ENCODE measurements at regions not wholly inside any gene's neighbourhood (a gene's known extent, or its start where the extent isn't known, plus 50 kb on each side); places are given as distances from the start of the nearest gene placed in this dataset.

DNA sequence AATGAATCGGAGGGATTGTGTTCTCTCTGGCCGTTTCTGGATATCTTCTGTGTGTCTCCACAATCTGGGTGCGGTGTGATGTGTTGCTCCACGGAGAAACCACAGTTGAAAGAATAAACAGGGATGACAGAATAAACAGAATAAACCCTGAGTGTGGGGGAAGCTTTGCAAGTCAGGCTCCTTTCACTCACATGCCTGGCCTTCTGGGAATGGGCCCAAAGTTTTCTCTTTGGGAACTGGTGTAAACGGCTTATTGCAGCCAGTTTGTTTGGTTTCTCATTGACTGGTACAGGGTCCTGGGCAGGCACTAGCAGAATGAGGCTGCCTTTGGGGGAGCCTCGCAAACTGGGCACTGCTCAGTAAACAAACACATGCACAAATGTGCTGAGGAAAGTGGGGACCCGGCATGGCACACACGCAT, 324.7 kb downstream of the DLEU7 start:
- no peaks in the 10 kb centered on the region for H3K36me3 ChIP-seq (ENCODE audit: control insufficient read depth, insufficient read depth, low read length)
- no peak overlapping the region for H3K4me3 ChIP-seq (ENCODE audit: low read depth, low read length)
- H3K9ac ChIP-seq (ENCODE audit: low read depth, low read length): no peak overlapping the region
- H3K4me1 ChIP-seq (ENCODE audit: control insufficient read depth, insufficient read depth, low read length): no peaks in the 10 kb centered on the region
- no peaks in the 10 kb centered on the region for H3K27me3 ChIP-seq (ENCODE audit: control insufficient read depth, insufficient read depth, low read length)
- H3K9me3 ChIP-seq (ENCODE audit: control insufficient read depth, insufficient read depth, low read length): no peaks in the 10 kb centered on the region

DNA sequence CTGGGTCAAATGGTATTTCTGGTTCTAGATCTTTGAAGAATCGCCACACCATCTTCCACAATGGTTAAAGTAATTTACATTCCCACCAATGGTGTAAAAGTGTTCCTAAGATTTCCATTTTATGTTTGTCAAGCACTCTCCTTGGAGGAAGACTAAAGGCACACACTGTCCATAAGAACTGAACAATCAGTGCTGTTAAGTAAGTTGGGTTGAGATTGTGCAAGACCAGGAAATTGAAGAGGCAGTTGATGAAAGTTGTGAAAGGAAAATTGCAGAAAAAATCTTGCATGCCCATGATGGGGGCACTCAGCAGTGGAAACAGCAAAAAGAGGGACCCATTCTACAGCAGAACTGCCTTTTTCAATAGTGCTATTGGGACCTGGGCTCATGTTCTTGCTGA, 323.6 kb downstream of the DLEU7 start:
- Histone ChIP-seq H3K36me3 (ENCODE audit: control insufficient read depth, insufficient read depth, low read length) (no peaks in the 10 kb centered on the region), H3K9me3 (ENCODE audit: control insufficient read depth, insufficient read depth, low read length) (no peaks in the 10 kb centered on the region), H3K4me3 (ENCODE audit: low read depth, low read length) (no peak overlapping the region), H3K9ac (ENCODE audit: low read depth, low read length) (no peak overlapping the region), H3K27me3 (ENCODE audit: control insufficient read depth, insufficient read depth, low read length) (no peaks in the 10 kb centered on the region), H3K4me1 (ENCODE audit: control insufficient read depth, insufficient read depth, low read length) (no peaks in the 10 kb centered on the region)

DNA sequence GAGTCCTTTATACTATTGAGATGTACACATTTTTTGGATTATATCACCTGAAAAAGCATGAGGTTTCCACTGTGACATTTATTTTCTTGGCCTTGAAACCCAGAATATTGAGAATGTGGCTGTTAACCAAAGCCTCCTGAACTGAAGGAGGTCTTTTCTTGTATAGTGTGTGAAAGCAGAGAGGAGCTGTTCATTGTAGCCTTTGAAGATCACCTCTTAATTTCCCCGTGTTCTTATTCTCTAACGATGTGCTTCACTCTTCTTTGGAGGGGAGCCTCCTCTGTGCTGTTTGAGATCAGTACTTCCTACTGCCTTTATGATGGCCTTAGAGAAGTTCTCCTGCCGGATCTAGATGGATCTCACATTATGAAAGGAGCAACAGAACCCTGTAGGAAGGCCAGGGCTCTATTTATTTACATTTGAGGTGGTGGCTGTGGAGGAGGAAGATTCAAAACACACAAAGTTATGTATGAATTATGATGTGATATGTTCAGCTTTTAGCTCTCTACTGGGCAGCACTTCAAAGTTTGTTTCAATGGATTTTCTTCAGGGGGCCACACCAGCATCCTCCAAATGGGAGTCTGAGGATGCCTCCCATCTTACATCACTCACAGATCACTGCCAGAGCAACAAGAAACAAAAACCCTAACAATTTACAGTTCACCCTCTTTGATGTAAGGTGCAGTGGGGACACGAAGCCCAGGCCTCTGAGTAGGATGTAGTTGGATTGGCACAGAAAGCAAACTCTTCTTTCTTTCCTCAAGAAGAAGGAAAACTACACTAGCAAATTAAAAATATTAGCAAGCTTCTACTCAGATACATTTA, 322.3 kb downstream of the DLEU7 start:
- no peaks in the 10 kb centered on the region for H3K9me3 ChIP-seq (ENCODE audit: control insufficient read depth, insufficient read depth, low read length)
- H3K9ac ChIP-seq (ENCODE audit: low read depth, low read length): no peak overlapping the region
- no peaks in the 10 kb centered on the region for H3K27me3 ChIP-seq (ENCODE audit: control insufficient read depth, insufficient read depth, low read length)
- H3K4me3 ChIP-seq (ENCODE audit: low read depth, low read length): no peak overlapping the region
- no peaks in the 10 kb centered on the region for H3K4me1 ChIP-seq (ENCODE audit: control insufficient read depth, insufficient read depth, low read length)
- H3K36me3 ChIP-seq (ENCODE audit: control insufficient read depth, insufficient read depth, low read length): no peaks in the 10 kb centered on the region

DNA sequence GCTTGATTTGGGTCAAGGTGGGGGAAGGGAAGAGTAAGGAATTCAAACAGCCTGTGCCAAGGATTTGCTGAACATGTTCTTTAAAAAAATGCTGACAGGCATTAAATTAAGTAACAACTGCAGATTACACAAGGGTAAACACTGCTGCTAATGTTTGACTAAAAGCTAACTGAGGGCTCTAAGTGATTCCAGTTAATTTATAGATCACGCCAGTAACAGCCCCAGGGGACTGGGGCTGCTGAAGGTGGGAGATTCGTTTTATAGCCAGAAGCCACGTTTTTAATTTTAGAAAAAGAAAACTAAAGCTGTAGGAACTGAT, 321.7 kb downstream of the DLEU7 start:
- Histone ChIP-seq H3K36me3 (ENCODE audit: control insufficient read depth, insufficient read depth, low read length) (no peaks in the 10 kb centered on the region), H3K27me3 (ENCODE audit: control insufficient read depth, insufficient read depth, low read length) (no peaks in the 10 kb centered on the region), H3K4me1 (ENCODE audit: control insufficient read depth, insufficient read depth, low read length) (no peaks in the 10 kb centered on the region), H3K9ac (ENCODE audit: low read depth, low read length) (no peak overlapping the region), H3K9me3 (ENCODE audit: control insufficient read depth, insufficient read depth, low read length) (no peaks in the 10 kb centered on the region), H3K4me3 (ENCODE audit: low read depth, low read length) (no peak overlapping the region)

DNA sequence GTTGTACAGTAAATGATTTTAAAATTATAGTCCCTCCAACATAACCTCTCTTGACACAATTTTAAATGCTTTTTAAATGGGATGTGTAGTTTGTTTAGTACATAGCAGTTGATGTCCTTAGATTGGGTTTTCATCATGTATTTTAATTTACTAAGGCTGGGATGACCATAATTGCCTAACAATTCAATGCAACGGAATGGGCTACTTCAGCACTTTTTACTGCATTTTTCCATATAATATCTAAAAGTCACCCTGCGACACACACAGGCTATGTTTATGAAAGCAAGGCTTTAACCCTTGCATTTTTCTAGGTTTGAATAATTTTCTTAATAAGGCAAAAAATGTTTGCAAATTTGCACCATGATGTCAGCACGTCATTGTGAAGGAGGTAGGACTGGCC, 321.0 kb downstream of the DLEU7 start:
- Histone ChIP-seq H3K4me3 (ENCODE audit: low read depth, low read length) (no peak overlapping the region), H3K36me3 (ENCODE audit: control insufficient read depth, insufficient read depth, low read length) (no peaks in the 10 kb centered on the region), H3K4me1 (ENCODE audit: control insufficient read depth, insufficient read depth, low read length) (no peaks in the 10 kb centered on the region), H3K9ac (ENCODE audit: low read depth, low read length) (no peak overlapping the region), H3K27me3 (ENCODE audit: control insufficient read depth, insufficient read depth, low read length) (no peaks in the 10 kb centered on the region), H3K9me3 (ENCODE audit: control insufficient read depth, insufficient read depth, low read length) (no peaks in the 10 kb centered on the region)

DNA sequence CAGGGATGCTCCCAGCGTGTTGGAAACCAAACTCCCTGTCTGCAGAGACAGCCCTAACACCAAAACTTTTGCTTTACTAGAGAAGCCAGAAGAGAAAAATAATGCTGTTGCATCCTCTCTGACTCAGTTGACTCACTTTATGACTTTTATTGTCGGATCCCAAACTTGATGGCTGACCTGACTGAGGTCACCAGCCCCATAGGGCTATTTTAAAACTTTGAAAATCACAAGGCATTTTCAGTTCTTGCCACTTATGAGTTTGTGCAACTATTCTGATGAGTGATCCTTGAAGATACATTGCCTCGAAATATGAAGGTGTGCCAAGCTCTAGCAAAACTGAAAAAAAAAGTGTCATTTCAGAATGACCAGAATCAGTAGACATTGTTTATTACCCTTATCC, 320.2 kb downstream of the DLEU7 start:
- Histone ChIP-seq H3K9ac (ENCODE audit: low read depth, low read length) (no peak overlapping the region), H3K4me1 (ENCODE audit: control insufficient read depth, insufficient read depth, low read length) (no peaks in the 10 kb centered on the region), H3K4me3 (ENCODE audit: low read depth, low read length) (no peak overlapping the region), H3K36me3 (ENCODE audit: control insufficient read depth, insufficient read depth, low read length) (no peaks in the 10 kb centered on the region), H3K27me3 (ENCODE audit: control insufficient read depth, insufficient read depth, low read length) (no peaks in the 10 kb centered on the region), H3K9me3 (ENCODE audit: control insufficient read depth, insufficient read depth, low read length) (no peaks in the 10 kb centered on the region)

DNA sequence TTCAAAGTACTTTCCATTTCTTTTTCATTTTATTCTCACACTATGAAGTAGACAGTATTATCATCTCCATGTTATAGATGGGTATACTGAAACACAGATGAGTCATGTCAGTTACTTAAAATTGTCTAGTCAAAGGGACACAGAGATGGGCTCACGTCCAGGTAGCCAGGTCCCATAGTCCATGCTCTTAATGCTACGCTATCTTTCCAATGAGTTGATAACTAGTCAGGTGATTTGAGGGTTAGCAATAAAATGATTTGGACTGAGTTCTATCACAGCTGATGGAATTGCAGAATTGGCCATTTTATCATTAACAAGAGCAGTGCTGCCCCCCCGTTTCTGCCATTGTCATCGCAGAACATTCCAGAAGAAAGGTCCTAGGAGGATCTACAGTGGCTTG, 318.9 kb downstream of the DLEU7 start:
- peaks cover 8% of the 10 kb centered on the region for H3K4me1 ChIP-seq (ENCODE audit: control insufficient read depth, insufficient read depth, low read length)
- no peak overlapping the region for H3K9ac ChIP-seq (ENCODE audit: low read depth, low read length)

DNA sequence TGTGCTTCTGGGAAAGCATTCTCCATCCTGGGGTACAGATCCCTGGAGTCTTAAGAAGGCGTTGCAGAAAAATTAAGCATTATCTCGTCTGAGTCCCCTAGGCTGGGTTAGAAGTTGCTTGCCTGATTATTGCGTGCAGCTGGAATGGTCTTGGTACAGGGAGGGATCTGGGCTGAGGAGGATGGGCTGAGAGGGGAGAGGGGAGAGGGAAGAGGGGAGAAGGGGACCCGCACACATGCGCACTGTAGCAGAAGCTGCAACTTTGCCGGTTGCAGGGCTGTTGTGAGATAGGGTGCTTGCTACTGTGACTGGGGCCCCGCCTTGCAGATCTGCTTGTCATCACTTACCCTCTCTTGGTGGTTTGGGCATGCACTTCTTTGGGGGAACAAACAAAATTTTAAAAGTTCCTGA, 316.8 kb downstream of the DLEU7 start:
- Histone ChIP-seq H3K4me3 (ENCODE audit: low read depth, low read length) (no peak overlapping the region), H3K9me3 (ENCODE audit: control insufficient read depth, insufficient read depth, low read length) (no peaks in the 10 kb centered on the region), H3K9ac (ENCODE audit: low read depth, low read length) (no peak overlapping the region), H3K27me3 (ENCODE audit: control insufficient read depth, insufficient read depth, low read length) (no peaks in the 10 kb centered on the region), H3K36me3 (ENCODE audit: control insufficient read depth, insufficient read depth, low read length) (no peaks in the 10 kb centered on the region), H3K4me1 (ENCODE audit: control insufficient read depth, insufficient read depth, low read length) (peaks cover 10% of the 10 kb centered on the region)

More for the DNA sequence above, 318.9 kb downstream of the DLEU7 start:
- Histone ChIP-seq H3K4me3 (ENCODE audit: low read depth, low read length) (no peak overlapping the region), H3K27me3 (ENCODE audit: control insufficient read depth, insufficient read depth, low read length) (no peaks in the 10 kb centered on the region), H3K9me3 (ENCODE audit: control insufficient read depth, insufficient read depth, low read length) (no peaks in the 10 kb centered on the region), H3K36me3 (ENCODE audit: control insufficient read depth, insufficient read depth, low read length) (no peaks in the 10 kb centered on the region)

DNA sequence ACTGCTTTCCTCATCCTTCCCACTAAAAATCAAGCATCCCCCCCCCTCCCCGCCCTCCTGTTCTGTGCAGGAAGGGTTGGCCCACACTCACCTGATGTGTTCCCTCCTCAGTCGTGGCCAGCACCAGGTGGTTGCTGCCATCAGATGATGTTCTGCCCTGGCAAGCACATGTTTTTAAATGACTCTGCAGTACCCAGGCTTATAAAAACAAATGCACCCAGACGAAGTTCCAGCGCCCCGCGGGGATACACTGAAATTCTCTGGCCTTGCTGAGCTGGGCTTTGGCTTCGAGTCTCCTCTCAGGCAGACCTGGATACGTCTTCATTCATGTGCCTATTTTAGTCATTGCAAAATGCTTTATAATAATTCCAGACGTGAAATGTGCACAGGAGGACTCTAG, 316.3 kb downstream of the DLEU7 start:
- no peak overlapping the region for H3K4me3 ChIP-seq (ENCODE audit: low read depth, low read length)
- H3K9ac ChIP-seq (ENCODE audit: low read depth, low read length): no peak overlapping the region
- peaks cover 10% of the 10 kb centered on the region for H3K4me1 ChIP-seq (ENCODE audit: control insufficient read depth, insufficient read depth, low read length)
- no peaks in the 10 kb centered on the region for H3K36me3 ChIP-seq (ENCODE audit: control insufficient read depth, insufficient read depth, low read length)
- no peaks in the 10 kb centered on the region for H3K9me3 ChIP-seq (ENCODE audit: control insufficient read depth, insufficient read depth, low read length)
- no peaks in the 10 kb centered on the region for H3K27me3 ChIP-seq (ENCODE audit: control insufficient read depth, insufficient read depth, low read length)

DNA sequence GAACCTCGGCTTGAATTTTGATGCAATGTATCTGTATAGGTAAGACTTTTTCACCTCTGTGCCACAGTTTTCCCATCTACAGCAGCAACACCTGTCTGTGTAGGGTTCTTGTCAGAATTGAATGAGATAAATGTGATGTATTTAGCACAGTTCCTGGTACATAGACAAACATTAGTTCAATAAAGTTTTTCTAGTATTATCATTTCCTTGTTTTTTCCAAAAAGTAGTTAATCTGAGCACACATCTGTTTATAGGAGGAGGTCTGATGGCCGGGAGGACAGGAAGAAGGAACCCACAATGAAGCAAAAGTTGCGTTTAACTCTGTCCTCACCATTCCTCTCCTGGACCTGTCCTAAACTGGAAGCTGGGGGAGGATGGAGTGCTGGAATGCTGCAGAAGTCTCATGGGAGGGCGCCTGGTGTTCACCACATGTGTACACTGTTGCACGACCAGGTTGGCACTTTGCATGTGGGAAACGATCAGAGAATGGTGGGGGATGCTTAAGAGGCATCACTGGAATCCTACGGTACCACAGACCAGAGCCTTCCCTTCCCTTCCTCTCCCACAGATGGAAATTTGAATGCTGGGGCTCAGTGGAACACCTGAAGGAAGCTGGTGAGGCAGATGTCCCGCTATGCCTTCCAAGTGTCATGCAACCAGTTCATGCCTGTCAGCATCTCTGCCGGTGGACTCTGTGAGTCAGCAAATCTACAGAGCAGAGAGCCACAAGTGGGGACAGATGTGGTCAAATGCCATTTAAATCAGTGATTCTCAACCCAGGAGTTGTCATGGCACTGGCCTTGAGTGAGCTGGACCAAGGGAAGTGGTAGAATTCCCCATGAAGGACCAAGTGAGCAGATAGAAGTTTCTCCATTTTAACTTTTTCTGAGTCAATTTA, 315.6 kb downstream of the DLEU7 start:
- Histone ChIP-seq H3K9me3 (ENCODE audit: control insufficient read depth, insufficient read depth, low read length) (no peaks in the 10 kb centered on the region), H3K27me3 (ENCODE audit: control insufficient read depth, insufficient read depth, low read length) (no peaks in the 10 kb centered on the region), H3K9ac (ENCODE audit: low read depth, low read length) (no peak overlapping the region), H3K4me3 (ENCODE audit: low read depth, low read length) (no peak overlapping the region), H3K4me1 (ENCODE audit: control insufficient read depth, insufficient read depth, low read length) (peaks cover 10% of the 10 kb centered on the region), H3K36me3 (ENCODE audit: control insufficient read depth, insufficient read depth, low read length) (no peaks in the 10 kb centered on the region)

DNA sequence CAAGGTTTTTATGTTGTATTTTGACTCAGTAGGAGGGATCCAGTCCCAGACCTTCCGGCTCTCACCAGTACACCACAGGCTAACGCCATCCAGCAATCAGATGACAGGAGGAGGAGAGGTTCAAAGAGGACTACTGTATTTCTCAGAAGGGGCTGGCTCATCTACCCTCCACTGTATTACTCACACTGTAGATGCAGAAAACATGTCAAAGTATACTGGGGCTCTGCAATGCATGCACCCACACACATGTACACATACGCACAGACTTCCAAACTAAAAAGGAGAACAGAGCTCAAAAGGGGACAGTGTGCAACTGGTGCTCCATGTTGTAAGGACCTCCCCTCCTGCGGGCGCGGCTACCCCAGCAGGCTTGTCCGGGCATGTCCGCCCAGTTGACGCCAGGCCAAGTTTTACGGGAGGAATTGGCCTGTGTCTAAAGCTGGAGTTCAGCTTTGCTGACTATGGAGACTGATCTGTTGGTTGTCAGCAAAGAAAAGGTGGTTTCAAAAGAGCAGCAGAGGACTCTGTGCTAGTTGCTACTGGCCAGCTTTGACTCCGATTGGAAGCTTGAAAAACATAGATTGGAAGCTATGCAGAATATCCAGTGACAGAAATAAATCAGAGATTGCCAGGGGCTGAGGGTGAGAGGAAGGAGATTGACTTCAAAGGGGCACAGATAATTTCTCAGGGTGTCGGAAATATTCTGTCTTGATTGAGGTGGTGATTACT, 314.2 kb downstream of the DLEU7 start:
- Histone ChIP-seq H3K9me3 (ENCODE audit: control insufficient read depth, insufficient read depth, low read length) (no peaks in the 10 kb centered on the region), H3K36me3 (ENCODE audit: control insufficient read depth, insufficient read depth, low read length) (no peaks in the 10 kb centered on the region), H3K4me3 (ENCODE audit: low read depth, low read length) (no peak overlapping the region), H3K9ac (ENCODE audit: low read depth, low read length) (peak overlapping the region; percentile 32), H3K4me1 (ENCODE audit: control insufficient read depth, insufficient read depth, low read length) (peaks cover 10% of the 10 kb centered on the region), H3K27me3 (ENCODE audit: control insufficient read depth, insufficient read depth, low read length) (no peaks in the 10 kb centered on the region)

Measured in iPS-15b (cell line).